ENCODE measurements at regions not wholly inside any gene's neighbourhood (a gene's known extent, or its start where the extent isn't known, plus 50 kb on each side); places are given as distances from the start of the nearest gene placed in this dataset.

DNA sequence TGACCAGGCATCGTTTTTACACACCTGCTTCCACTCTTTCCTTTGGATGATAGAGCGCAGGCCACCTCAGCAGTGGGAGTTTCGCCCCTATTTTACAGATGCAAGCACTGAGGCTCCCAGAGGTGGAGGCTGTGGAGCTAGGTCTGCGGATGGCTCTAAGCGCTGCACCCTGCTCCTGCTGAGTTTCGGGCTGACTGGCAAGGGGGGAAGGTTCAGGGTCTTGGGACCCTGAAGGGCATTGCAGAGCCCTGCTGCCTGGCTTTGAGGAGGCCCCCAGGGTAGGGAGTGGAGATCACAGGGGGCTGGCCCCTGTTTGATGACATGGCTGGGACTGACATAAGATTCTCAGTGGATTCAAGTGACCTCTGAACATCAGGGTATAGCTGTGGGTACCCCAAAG is 62.8 kb upstream of the NKX1-1 start:
- DNase-seq = no peak
- intact Hi-C loops (cut with micrococcal nuclease) = no loop called here
- no peaks in the 10 kb centered on the region for H3K27me3 ChIP-seq (ENCODE audit: insufficient read depth, low read length)
- no peaks in the 10 kb centered on the region for H3K4me1 Mint-ChIP-seq
- no peak overlapping the region for H3K4me3 ChIP-seq (ENCODE audit: low read length in 2 of 2)
- H3K27ac ChIP-seq (ENCODE audit: low read depth, low read length) = no peak overlapping the region
- peaks cover 0 to 12% (median 6%) of the 10 kb centered on the region in 8 donors for H3K9me3 Mint-ChIP-seq
- POLR2A ChIA-PET (ENCODE audit: partially characterized antibody) = no interaction called here
- H3K9me3 ChIP-seq (ENCODE audit: control insufficient read depth in 1 of 2, low read length in 2 of 2) = no peaks in the 10 kb centered on the region
- CTCF ChIA-PET (ENCODE audit: partially characterized antibody) = no interaction called here
- no peaks in the 10 kb centered on the region for H3K4me1 ChIP-seq (ENCODE audit: insufficient read depth, low read length)
- H3K36me3 ChIP-seq (ENCODE audit: insufficient read depth, low read length) = no peaks in the 10 kb centered on the region
- H3K4me3 Mint-ChIP-seq = no peak overlapping the region
- H3K27me3 Mint-ChIP-seq = peaks cover 5 to 14% of the 10 kb centered on the region in 2 donors
- no peaks in the 10 kb centered on the region for H3K36me3 Mint-ChIP-seq
- no peak overlapping the region for H3K27ac Mint-ChIP-seq

DNA sequence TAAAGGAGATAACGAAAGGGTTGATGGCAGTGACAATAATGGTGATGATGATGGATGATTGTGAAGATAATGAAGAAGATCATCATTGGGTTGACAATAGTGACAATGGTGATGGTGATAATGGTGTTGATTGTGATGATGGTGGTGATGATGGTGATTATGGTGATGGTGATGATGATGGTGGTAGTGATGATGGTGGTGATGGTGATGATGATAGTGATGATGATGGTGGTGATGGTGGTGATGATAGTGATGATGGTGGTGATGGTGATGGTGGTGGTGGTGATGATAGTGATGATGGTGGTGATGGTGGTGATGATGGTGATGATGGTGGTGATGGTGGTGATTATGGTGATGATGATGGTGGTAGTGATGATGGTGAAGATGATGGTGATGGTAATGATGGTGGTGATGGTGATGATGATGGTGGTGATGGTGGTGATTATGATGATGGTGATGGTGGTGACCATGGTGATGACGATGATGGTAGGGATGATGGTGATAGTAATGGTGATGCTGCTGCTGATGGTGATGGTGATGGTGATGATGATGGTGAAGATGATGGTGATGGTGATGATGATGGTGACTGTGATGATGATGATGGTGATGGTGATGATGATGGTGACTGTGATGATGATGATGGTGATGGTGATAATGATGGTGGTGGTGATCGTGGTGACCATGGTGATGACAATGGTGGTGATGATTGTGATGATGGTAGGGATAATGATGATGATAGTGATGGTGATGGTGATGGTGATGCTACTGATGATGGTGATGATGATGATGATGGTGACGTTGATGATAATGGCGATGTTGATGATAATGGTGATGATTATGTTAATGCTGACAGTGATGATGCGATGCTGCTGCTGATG is 61.6 kb upstream of the NKX1-1 start:
- Histone ChIP-seq H3K27ac (ENCODE audit: low read depth, low read length) (no peak overlapping the region), H3K4me3 (ENCODE audit: low read length in 2 of 2) (no peak overlapping the region), H3K36me3 (ENCODE audit: insufficient read depth, low read length) (no peaks in the 10 kb centered on the region), H3K4me1 (ENCODE audit: insufficient read depth, low read length) (no peaks in the 10 kb centered on the region), H3K27me3 (ENCODE audit: insufficient read depth, low read length) (no peaks in the 10 kb centered on the region), H3K9me3 (ENCODE audit: control insufficient read depth in 1 of 2, low read length in 2 of 2) (no peaks in the 10 kb centered on the region)
- H3K27ac Mint-ChIP-seq = no peak overlapping the region
- H3K27me3 Mint-ChIP-seq = peaks cover 8 to 17% of the 10 kb centered on the region in 2 donors
- ChIA-PET CTCF (ENCODE audit: partially characterized antibody) (no interaction called here), POLR2A (ENCODE audit: partially characterized antibody) (no interaction called here)
- no peak for DNase-seq
- peaks cover 0 to 12% (median 6%) of the 10 kb centered on the region in 8 donors for H3K9me3 Mint-ChIP-seq
- intact Hi-C loops (cut with micrococcal nuclease) = no loop called here
- no peak overlapping the region for H3K4me3 Mint-ChIP-seq
- H3K36me3 Mint-ChIP-seq = no peaks in the 10 kb centered on the region
- no peaks in the 10 kb centered on the region for H3K4me1 Mint-ChIP-seq

DNA sequence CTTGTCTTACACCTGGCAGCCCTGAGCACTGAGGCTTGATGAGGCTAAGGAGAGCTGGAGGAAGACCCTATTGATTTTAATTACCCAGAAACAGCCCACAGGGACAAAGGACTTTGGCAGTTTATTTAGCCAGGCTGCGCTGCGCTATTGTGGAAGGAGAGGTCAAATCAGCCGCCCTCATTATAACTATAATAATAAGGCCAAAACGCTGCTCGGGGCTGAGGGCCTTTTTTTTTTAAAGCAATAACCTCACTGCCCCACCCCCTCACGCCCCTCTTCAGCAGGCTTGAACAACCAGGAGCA is 60.6 kb upstream of the NKX1-1 start:
- CTCF ChIA-PET (ENCODE audit: partially characterized antibody) = no interaction called here
- no peak overlapping the region for H3K27ac Mint-ChIP-seq
- H3K4me3 Mint-ChIP-seq = no peak overlapping the region
- H3K27me3 ChIP-seq (ENCODE audit: insufficient read depth, low read length) = no peaks in the 10 kb centered on the region
- no peak for DNase-seq
- H3K4me3 ChIP-seq (ENCODE audit: low read length in 2 of 2) = no peak overlapping the region
- no peaks in the 10 kb centered on the region for H3K36me3 ChIP-seq (ENCODE audit: insufficient read depth, low read length)
- H3K27ac ChIP-seq (ENCODE audit: low read depth, low read length) = no peak overlapping the region
- no peaks in the 10 kb centered on the region for H3K4me1 Mint-ChIP-seq
- no peaks in the 10 kb centered on the region for H3K36me3 Mint-ChIP-seq
- POLR2A ChIA-PET (ENCODE audit: partially characterized antibody) = no interaction called here
- peaks cover 6 to 15% of the 10 kb centered on the region in 2 donors for H3K27me3 Mint-ChIP-seq
- H3K9me3 Mint-ChIP-seq = peaks cover 0 to 12% (median 6%) of the 10 kb centered on the region in 8 donors
- intact Hi-C loops (cut with micrococcal nuclease) = no loop called here
- no peaks in the 10 kb centered on the region for H3K9me3 ChIP-seq (ENCODE audit: control insufficient read depth in 1 of 2, low read length in 2 of 2)
- H3K4me1 ChIP-seq (ENCODE audit: insufficient read depth, low read length) = no peaks in the 10 kb centered on the region

DNA sequence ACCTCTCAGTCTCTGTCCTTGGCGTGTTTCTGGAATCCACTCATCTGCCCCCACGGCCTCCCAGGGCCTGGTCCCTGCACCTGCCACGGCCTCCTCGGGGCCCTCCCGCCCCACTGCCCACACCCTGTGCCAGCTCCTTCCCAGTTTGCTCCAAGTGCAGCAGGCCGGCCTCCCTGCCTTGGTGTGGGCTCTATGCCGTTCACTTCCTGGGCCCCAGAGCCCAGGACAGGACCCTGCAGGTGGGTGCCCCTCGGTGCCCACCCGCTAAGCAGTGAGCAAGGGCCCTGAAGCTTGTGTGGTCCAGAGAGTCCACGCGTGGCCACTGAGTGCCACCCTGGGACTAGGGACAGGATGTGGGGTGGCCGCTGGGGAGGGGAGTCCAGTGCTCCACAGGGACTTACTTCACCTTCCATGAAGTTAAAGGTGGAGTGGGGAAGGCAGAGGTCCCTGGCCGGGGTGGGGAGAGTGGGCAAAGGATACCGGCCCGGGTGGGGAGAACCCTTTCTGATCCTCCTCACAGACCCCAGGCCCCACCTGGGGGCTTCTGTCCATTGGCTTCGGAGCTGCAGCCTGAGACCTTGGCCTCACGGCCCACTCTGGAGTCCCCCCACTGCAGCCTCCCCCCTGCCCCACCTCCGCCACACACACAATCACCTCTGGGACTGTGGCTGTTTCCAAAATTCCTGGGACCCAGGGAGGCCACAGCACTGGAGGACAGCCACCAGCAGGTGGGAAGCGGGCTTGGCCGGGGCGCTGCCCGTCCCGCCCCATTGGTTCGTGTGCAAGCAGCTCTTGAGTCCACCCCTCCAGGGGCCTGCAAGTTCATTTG is 60.0 kb upstream of the NKX1-1 start:
- Histone ChIP-seq H3K9me3 (ENCODE audit: control insufficient read depth in 1 of 2, low read length in 2 of 2) (no peaks in the 10 kb centered on the region), H3K36me3 (ENCODE audit: insufficient read depth, low read length) (no peaks in the 10 kb centered on the region), H3K27me3 (ENCODE audit: insufficient read depth, low read length) (no peaks in the 10 kb centered on the region), H3K4me1 (ENCODE audit: insufficient read depth, low read length) (no peaks in the 10 kb centered on the region), H3K27ac (ENCODE audit: low read depth, low read length) (no peak overlapping the region), H3K4me3 (ENCODE audit: low read length in 2 of 2) (no peak overlapping the region)
- H3K4me1 Mint-ChIP-seq = no peaks in the 10 kb centered on the region
- intact Hi-C loops (cut with micrococcal nuclease) = no loop called here
- no peak overlapping the region for H3K4me3 Mint-ChIP-seq
- peaks cover 10 to 21% of the 10 kb centered on the region in 2 donors for H3K27me3 Mint-ChIP-seq
- ChIA-PET POLR2A (ENCODE audit: partially characterized antibody) (no interaction called here), CTCF (ENCODE audit: partially characterized antibody) (no interaction called here)
- H3K36me3 Mint-ChIP-seq = no peaks in the 10 kb centered on the region
- H3K27ac Mint-ChIP-seq = no peak overlapping the region
- no peak for DNase-seq
- H3K9me3 Mint-ChIP-seq = peaks cover 0 to 12% (median 6%) of the 10 kb centered on the region in 8 donors

DNA sequence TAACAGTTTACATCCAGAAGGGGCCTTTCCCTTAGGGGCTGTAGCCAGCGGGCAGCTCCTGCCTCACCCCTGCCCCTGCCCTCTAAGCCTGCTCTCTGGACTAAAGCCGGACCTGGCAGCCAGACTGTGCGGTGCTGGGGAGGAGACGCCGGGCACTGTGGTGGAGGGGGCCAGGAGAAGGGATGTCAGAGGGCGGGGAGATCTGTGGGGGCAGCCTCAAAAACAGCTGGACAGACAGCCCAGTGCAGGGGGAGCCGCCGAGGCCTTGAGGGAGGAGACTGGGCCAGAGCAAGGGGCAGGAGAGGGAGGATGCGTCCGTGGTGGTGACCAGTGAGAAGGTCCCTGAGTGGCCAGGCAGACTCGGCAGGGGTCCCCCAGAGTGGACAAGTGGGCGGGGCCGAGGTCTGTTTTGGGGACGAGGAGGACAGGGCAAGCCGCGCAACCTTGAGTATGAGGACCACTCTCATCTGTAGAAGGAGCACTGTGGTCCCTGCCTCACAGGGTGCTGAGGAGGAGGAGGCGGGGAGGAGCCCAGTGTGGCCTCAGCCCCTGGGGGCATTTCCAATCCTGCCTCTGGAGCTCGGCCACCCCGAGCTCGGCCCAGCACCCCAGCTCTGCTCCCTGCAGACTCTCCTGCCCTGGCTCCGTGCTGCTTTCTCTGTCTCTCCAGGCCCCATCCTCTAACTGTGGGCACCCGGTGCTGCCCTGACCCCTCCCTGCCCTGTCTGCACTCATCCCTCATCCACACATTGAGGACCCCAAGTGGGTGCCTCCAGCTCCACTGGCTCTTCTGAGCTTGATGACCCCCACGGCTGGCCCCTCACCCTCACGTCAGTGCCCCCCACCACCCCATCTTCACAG is 59.2 kb upstream of the NKX1-1 start:
- no peak overlapping the region for H3K27ac Mint-ChIP-seq
- H3K4me3 Mint-ChIP-seq = no peak overlapping the region
- peaks cover 13 to 20% of the 10 kb centered on the region in 2 donors for H3K27me3 Mint-ChIP-seq
- DNase-seq = no peak
- Histone ChIP-seq H3K4me3 (ENCODE audit: low read length in 2 of 2) (no peak overlapping the region), H3K27ac (ENCODE audit: low read depth, low read length) (no peak overlapping the region), H3K4me1 (ENCODE audit: insufficient read depth, low read length) (no peaks in the 10 kb centered on the region), H3K36me3 (ENCODE audit: insufficient read depth, low read length) (no peaks in the 10 kb centered on the region), H3K9me3 (ENCODE audit: control insufficient read depth in 1 of 2, low read length in 2 of 2) (no peaks in the 10 kb centered on the region), H3K27me3 (ENCODE audit: insufficient read depth, low read length) (no peaks in the 10 kb centered on the region)
- peaks cover 0 to 12% (median 6%) of the 10 kb centered on the region in 8 donors for H3K9me3 Mint-ChIP-seq
- ChIA-PET CTCF (ENCODE audit: partially characterized antibody) (no interaction called here), POLR2A (ENCODE audit: partially characterized antibody) (no interaction called here)
- no peaks in the 10 kb centered on the region for H3K4me1 Mint-ChIP-seq
- intact Hi-C loops (cut with micrococcal nuclease) = no loop called here
- H3K36me3 Mint-ChIP-seq = no peaks in the 10 kb centered on the region

DNA sequence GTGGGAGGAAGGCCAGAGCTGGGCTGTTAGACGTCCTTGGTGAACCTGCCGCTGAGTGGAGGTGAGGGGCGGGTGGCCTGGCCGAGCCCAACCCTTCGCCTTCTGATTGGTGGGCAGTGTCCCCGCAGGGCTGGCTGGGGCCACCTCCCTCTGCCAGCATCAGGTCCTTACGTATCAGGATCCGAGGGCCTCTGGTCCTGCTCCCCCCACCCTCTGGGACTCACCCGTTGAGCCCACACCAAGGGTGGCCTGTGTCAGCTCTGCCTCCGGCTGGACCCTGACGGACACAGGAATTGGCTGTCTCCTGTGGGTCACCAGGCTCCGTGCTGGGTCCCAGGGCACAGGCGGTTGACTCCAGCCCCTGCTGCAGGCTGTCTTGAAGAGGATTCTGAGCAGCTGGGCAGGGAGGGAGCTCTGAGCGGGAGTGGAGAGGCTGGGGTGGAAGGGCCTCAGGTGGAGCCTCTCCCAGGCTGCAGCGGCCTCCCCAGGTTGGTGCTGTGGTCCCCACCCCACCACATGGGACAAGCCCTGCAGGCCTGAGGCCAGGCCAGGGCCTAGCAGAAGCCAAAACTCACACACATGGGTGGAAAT is 58.4 kb upstream of the NKX1-1 start:
- H3K27ac ChIP-seq (ENCODE audit: low read depth, low read length) = no peak overlapping the region
- ChIA-PET CTCF (ENCODE audit: partially characterized antibody) (no interaction called here), POLR2A (ENCODE audit: partially characterized antibody) (no interaction called here)
- Mint-ChIP-seq H3K4me1 (no peaks in the 10 kb centered on the region), H3K36me3 (no peaks in the 10 kb centered on the region), H3K4me3 (no peak overlapping the region), H3K9me3 (peaks cover 0 to 12% (median 6%) of the 10 kb centered on the region in 8 donors), H3K27me3 (peaks cover 17 to 24% of the 10 kb centered on the region in 2 donors), H3K27ac (no peak overlapping the region)
- no peaks in the 10 kb centered on the region for H3K36me3 ChIP-seq (ENCODE audit: insufficient read depth, low read length)
- H3K27me3 ChIP-seq (ENCODE audit: insufficient read depth, low read length) = peaks cover 2% of the 10 kb centered on the region
- H3K9me3 ChIP-seq (ENCODE audit: control insufficient read depth in 1 of 2, low read length in 2 of 2) = no peaks in the 10 kb centered on the region
- DNase-seq = no peak
- no peaks in the 10 kb centered on the region for H3K4me1 ChIP-seq (ENCODE audit: insufficient read depth, low read length)
- no peak overlapping the region for H3K4me3 ChIP-seq (ENCODE audit: low read length in 2 of 2)
- intact Hi-C loops (cut with micrococcal nuclease) = no loop called here

Measured in CD4-positive, alpha-beta memory T cell (primary cell).